ENCODE measurements at regions not wholly inside any gene's neighbourhood (a gene's known extent, or its start where the extent isn't known, plus 50 kb on each side); places are given as distances from the start of the nearest gene placed in this dataset.

- no peak for TF ChIP-seq ZNF302 (tag by site-specific recombination; IDR thresholded peaks at IDR 0.05; ENCODE audit: low read depth)
- TF ChIP-seq ZNF555 (tag by site-specific recombination; conservative IDR thresholded peaks at IDR 0.05), result no peak
- no peak for TF ChIP-seq ZFP37 (tag by site-specific recombination; IDR thresholded peaks at IDR 0.05)
- TF ChIP-seq ZSCAN30 (tag by site-specific recombination; IDR thresholded peaks at IDR 0.05), result no peak
- TF ChIP-seq, protein P1, sequence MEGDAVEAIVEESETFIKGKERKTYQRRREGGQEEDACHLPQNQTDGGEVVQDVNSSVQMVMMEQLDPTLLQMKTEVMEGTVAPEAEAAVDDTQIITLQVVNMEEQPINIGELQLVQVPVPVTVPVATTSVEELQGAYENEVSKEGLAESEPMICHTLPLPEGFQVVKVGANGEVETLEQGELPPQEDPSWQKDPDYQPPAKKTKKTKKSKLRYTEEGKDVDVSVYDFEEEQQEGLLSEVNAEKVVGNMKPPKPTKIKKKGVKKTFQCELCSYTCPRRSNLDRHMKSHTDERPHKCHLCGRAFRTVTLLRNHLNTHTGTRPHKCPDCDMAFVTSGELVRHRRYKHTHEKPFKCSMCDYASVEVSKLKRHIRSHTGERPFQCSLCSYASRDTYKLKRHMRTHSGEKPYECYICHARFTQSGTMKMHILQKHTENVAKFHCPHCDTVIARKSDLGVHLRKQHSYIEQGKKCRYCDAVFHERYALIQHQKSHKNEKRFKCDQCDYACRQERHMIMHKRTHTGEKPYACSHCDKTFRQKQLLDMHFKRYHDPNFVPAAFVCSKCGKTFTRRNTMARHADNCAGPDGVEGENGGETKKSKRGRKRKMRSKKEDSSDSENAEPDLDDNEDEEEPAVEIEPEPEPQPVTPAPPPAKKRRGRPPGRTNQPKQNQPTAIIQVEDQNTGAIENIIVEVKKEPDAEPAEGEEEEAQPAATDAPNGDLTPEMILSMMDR (tag by site-specific recombination; IDR thresholded peaks at IDR 0.05), result no peak
- no peak for TF ChIP-seq REST (tag by site-specific recombination; IDR thresholded peaks at IDR 0.05)
- TF ChIP-seq PRDM10 (tag by site-specific recombination; IDR thresholded peaks at IDR 0.05), result no peak
- no peak for TF ChIP-seq YY2 (tag by site-specific recombination; IDR thresholded peaks at IDR 0.05)
Measured at GRCh38 chr2:105181282-105181681, 60.3 kb upstream of the GPR45 start.

Measured in HEK293 (cell line).